BLaER1 (cell line): ENCODE measurements at regions not wholly inside any gene's neighbourhood (a gene's known extent, or its start where the extent isn't known, plus 50 kb on each side); places are given as distances from the start of the nearest gene placed in this dataset.

ENCODE experiments used
- H3K27ac ChIP-seq: shearing (Covaris generic); formaldehyde crosslinking; 2 replicates; pipeline ENCODE4 v1.8.1; 2022
- H3K27me3 ChIP-seq: shearing (Covaris generic); formaldehyde crosslinking; 2 replicates; pipeline ENCODE4 v1.8.1; 2022
- H3K36me3 ChIP-seq: shearing (Covaris generic); formaldehyde crosslinking; 2 replicates; pipeline ENCODE4 v1.8.1; 2022
- H3K4me1 ChIP-seq: shearing (Covaris generic); formaldehyde crosslinking; 2 replicates; pipeline ENCODE4 v1.8.1; 2022
- H3K4me2 ChIP-seq: shearing (Covaris generic); formaldehyde crosslinking; 2 replicates; pipeline ENCODE4 v1.8.1; 2022
- H3K4me3 ChIP-seq: shearing (Covaris generic); formaldehyde crosslinking; 2 replicates; pipeline ENCODE4 v1.8.1; 2022
- H3K9ac ChIP-seq: shearing (Covaris generic); formaldehyde crosslinking; 2 replicates; pipeline ENCODE4 v1.8.1; 2022
- H3K9me3 ChIP-seq: shearing (Covaris generic); formaldehyde crosslinking; 2 replicates; pipeline ENCODE4 v1.8.1; 2022
- H4K20me1 ChIP-seq: shearing (Covaris generic); formaldehyde crosslinking; 2 replicates; pipeline ENCODE4 v1.8.1; 2022
- Cebpa-rat ChIP-seq: shearing (Covaris generic); IDR thresholded peaks from 2 replicates; pipeline ENCODE4 v1.8.1; 2022

GRCh38 chr4:122203407-122203806 is 51.3 kb downstream of the BLTP1 start:
- TF ChIP-seq Cebpa-rat: no peak
- no peak overlapping the region for H3K4me3 ChIP-seq
- H3K9me3 ChIP-seq: no peaks in the 10 kb centered on the region
- peaks cover 39% of the 10 kb centered on the region for H3K36me3 ChIP-seq
- H3K27ac ChIP-seq: no peak overlapping the region
- no peaks in the 10 kb centered on the region for H3K4me1 ChIP-seq
- no peak overlapping the region for H3K9ac ChIP-seq
- no peaks in the 10 kb centered on the region for H4K20me1 ChIP-seq
- H3K27me3 ChIP-seq: no peaks in the 10 kb centered on the region
- H3K4me2 ChIP-seq: no peak overlapping the region

GRCh38 chr4:122205687-122206086 is 53.6 kb downstream of the BLTP1 start:
- Histone ChIP-seq H3K36me3 (peaks cover 28% of the 10 kb centered on the region), H4K20me1 (no peaks in the 10 kb centered on the region), H3K4me1 (no peaks in the 10 kb centered on the region), H3K4me3 (no peak overlapping the region), H3K4me2 (no peak overlapping the region), H3K27me3 (no peaks in the 10 kb centered on the region), H3K27ac (no peak overlapping the region), H3K9me3 (no peaks in the 10 kb centered on the region), H3K9ac (no peak overlapping the region)
- TF ChIP-seq Cebpa-rat: no peak

GRCh38 chr4:122212880-122213279 is 60.7 kb downstream of the BLTP1 start:
- Histone ChIP-seq H3K27me3 (no peaks in the 10 kb centered on the region), H3K4me2 (no peak overlapping the region), H3K4me1 (no peaks in the 10 kb centered on the region), H3K4me3 (no peak overlapping the region), H3K9me3 (no peaks in the 10 kb centered on the region), H3K36me3 (peaks cover 28% of the 10 kb centered on the region), H3K27ac (no peak overlapping the region), H3K9ac (no peak overlapping the region), H4K20me1 (no peaks in the 10 kb centered on the region)
- TF ChIP-seq Cebpa-rat: no peak

GRCh38 chr4:122218762-122219161 is 66.6 kb downstream of the BLTP1 start:
- H3K9ac ChIP-seq: no peak overlapping the region
- H3K36me3 ChIP-seq: peaks cover 16% of the 10 kb centered on the region
- no peak for TF ChIP-seq Cebpa-rat
- no peak overlapping the region for H3K27ac ChIP-seq
- H3K27me3 ChIP-seq: no peaks in the 10 kb centered on the region
- H3K9me3 ChIP-seq: no peaks in the 10 kb centered on the region
- H3K4me3 ChIP-seq: no peak overlapping the region
- H3K4me2 ChIP-seq: no peak overlapping the region
- 0 out of 2 replicates have a peak, but pooled peaks cover 4% of the 10 kb centered on the region for H3K4me1 ChIP-seq
- H4K20me1 ChIP-seq: no peaks in the 10 kb centered on the region

GRCh38 chr4:122219356-122219755 is 67.2 kb downstream of the BLTP1 start:
- Histone ChIP-seq H3K27ac (no peak overlapping the region), H3K4me3 (no peak overlapping the region), H3K4me1 (0 out of 2 replicates have a peak, but pooled peaks cover 4% of the 10 kb centered on the region), H3K27me3 (no peaks in the 10 kb centered on the region), H4K20me1 (no peaks in the 10 kb centered on the region), H3K36me3 (peaks cover 20% of the 10 kb centered on the region), H3K9me3 (no peaks in the 10 kb centered on the region), H3K9ac (no peak overlapping the region), H3K4me2 (no peak overlapping the region)
- no peak for TF ChIP-seq Cebpa-rat

- no peak overlapping the region for H3K4me3 ChIP-seq
- H3K27ac ChIP-seq: no peak overlapping the region
- no peaks in the 10 kb centered on the region for H3K9me3 ChIP-seq
- no peak overlapping the region for H3K4me2 ChIP-seq
- H3K36me3 ChIP-seq: peaks cover 18% of the 10 kb centered on the region
- no peaks in the 10 kb centered on the region for H3K27me3 ChIP-seq
- no peak overlapping the region for H3K9ac ChIP-seq
- 0 out of 2 replicates have a peak, but pooled peaks cover 4% of the 10 kb centered on the region for H3K4me1 ChIP-seq
- TF ChIP-seq Cebpa-rat: no peak
- no peaks in the 10 kb centered on the region for H4K20me1 ChIP-seq
Observed at GRCh38 chr4:122221322-122221721, 69.2 kb downstream of the BLTP1 start.

GRCh38 chr4:122224348-122224747 is 72.2 kb downstream of the BLTP1 start:
- Histone ChIP-seq H3K9ac (no peak overlapping the region), H3K27ac (no peak overlapping the region), H3K9me3 (no peaks in the 10 kb centered on the region), H3K4me1 (0 out of 2 replicates have a peak, but pooled peaks cover 4% of the 10 kb centered on the region), H3K4me3 (no peak overlapping the region), H3K27me3 (no peaks in the 10 kb centered on the region), H3K4me2 (no peak overlapping the region), H3K36me3 (peaks cover 16% of the 10 kb centered on the region), H4K20me1 (no peaks in the 10 kb centered on the region)
- TF ChIP-seq Cebpa-rat: no peak

- H4K20me1 ChIP-seq: no peaks in the 10 kb centered on the region
- H3K9me3 ChIP-seq: no peaks in the 10 kb centered on the region
- no peak overlapping the region for H3K4me3 ChIP-seq
- H3K4me1 ChIP-seq: no peaks in the 10 kb centered on the region
- no peak overlapping the region for H3K4me2 ChIP-seq
- H3K36me3 ChIP-seq: peaks cover 19% of the 10 kb centered on the region
- no peak overlapping the region for H3K27ac ChIP-seq
- no peak overlapping the region for H3K9ac ChIP-seq
- no peaks in the 10 kb centered on the region for H3K27me3 ChIP-seq
- TF ChIP-seq Cebpa-rat: peak; percentile 53; the same call in 1 of the 2 replicates
Observed at GRCh38 chr4:122227202-122227601, 75.1 kb downstream of the BLTP1 start.

GRCh38 chr4:122229857-122230256 is 77.7 kb downstream of the BLTP1 start:
- Histone ChIP-seq H3K9me3 (no peaks in the 10 kb centered on the region), H3K4me2 (no peak overlapping the region), H3K36me3 (peaks cover 20% of the 10 kb centered on the region), H3K27me3 (no peaks in the 10 kb centered on the region), H3K9ac (no peak overlapping the region), H3K4me1 (no peaks in the 10 kb centered on the region), H4K20me1 (no peaks in the 10 kb centered on the region), H3K4me3 (no peak overlapping the region), H3K27ac (no peak overlapping the region)
- TF ChIP-seq Cebpa-rat: no peak

GRCh38 chr4:122232633-122233032 is 80.5 kb downstream of the BLTP1 start:
- no peak overlapping the region for H3K27ac ChIP-seq
- H3K9ac ChIP-seq: no peak overlapping the region
- no peak overlapping the region for H3K4me3 ChIP-seq
- H4K20me1 ChIP-seq: no peaks in the 10 kb centered on the region
- H3K9me3 ChIP-seq: no peaks in the 10 kb centered on the region; the same call in 1 of the 2 replicates
- no peaks in the 10 kb centered on the region for H3K4me1 ChIP-seq
- peaks cover 29% of the 10 kb centered on the region for H3K36me3 ChIP-seq
- no peak overlapping the region for H3K4me2 ChIP-seq
- no peak for TF ChIP-seq Cebpa-rat
- H3K27me3 ChIP-seq: no peaks in the 10 kb centered on the region

GRCh38 chr4:122234686-122235085 is 82.6 kb downstream of the BLTP1 start:
- no peaks in the 10 kb centered on the region for H3K4me1 ChIP-seq
- H3K4me3 ChIP-seq: no peak overlapping the region
- TF ChIP-seq Cebpa-rat: no peak
- H4K20me1 ChIP-seq: no peaks in the 10 kb centered on the region
- no peak overlapping the region for H3K27ac ChIP-seq
- H3K9me3 ChIP-seq: no peaks in the 10 kb centered on the region; the same call in 1 of the 2 replicates
- H3K9ac ChIP-seq: no peak overlapping the region
- H3K36me3 ChIP-seq: peaks cover 44% of the 10 kb centered on the region
- no peak overlapping the region for H3K4me2 ChIP-seq
- H3K27me3 ChIP-seq: no peaks in the 10 kb centered on the region
